Heart left ventricle (tissue), 16 donors: ENCODE measurements at regions not wholly inside any gene's neighbourhood (a gene's known extent, or its start where the extent isn't known, plus 50 kb on each side); places are given as distances from the start of the nearest gene placed in this dataset.

ENCODE experiments used
- ATAC-seq, 4 donors: fragments of 200-7000 bp; cut with Tn5 transposase; one replicate each; pipeline ENCODE4 v1.9.1; 2020 to 2022; ENCODE audit warnings: moderate library complexity in 4 of 4, mild to moderate bottlenecking in 3 of 4, moderate number of reproducible peaks in 1 of 4
- DNase-seq, 5 donors: peaks; one replicate each; pipeline ENCODE4 v3.0.0-alpha.2; 2020
- H3K27ac ChIP-seq, 12 donors: fragments of 200-600 bp; sonication (generic) in 4 of 12; one replicate each; pipeline versions ENCODE4 v1.5.0 to v1.8.0; 2016 to 2022; ENCODE audit warnings: mild to moderate bottlenecking in 2 of 12
- H3K27me3 ChIP-seq, 9 donors: fragments of 200-600 bp; sonication (generic) in 2 of 9; one replicate each; pipeline versions ENCODE4 v1.5.1 to v1.8.0; 2016 to 2022; ENCODE audit warnings: mild to moderate bottlenecking in 3 of 9
- H3K36me3 ChIP-seq, 9 donors: fragments of 200-600 bp; sonication (generic) in 2 of 9; one replicate each; pipeline versions ENCODE4 v1.5.0 to v1.8.0; 2018 to 2022; ENCODE audit warnings: mild to moderate bottlenecking in 2 of 9
- H3K4me1 ChIP-seq, 12 donors: fragments of 200-600 bp; sonication (generic) in 4 of 12; one replicate each; pipeline versions ENCODE4 v1.5.0 to v1.8.0; 2016 to 2022; ENCODE audit warnings: mild to moderate bottlenecking in 3 of 12
- H3K4me3 ChIP-seq, 12 donors: fragments of 200-600 bp; sonication (generic) in 4 of 12; one replicate each; pipeline versions ENCODE4 v1.5.0 to v1.8.0; 2017 to 2022; ENCODE audit warnings: mild to moderate bottlenecking in 9 of 12, moderate library complexity in 4 of 12
- H3K9me3 ChIP-seq, 12 donors: fragments of 200-600 bp; sonication (generic) in 4 of 12; one replicate each; pipeline versions ENCODE4 v1.5.0 to v1.8.0; 2016 to 2022; ENCODE audit warnings: mild to moderate bottlenecking in 1 of 12
- CTCF ChIP-seq, 12 donors: fragments of 200-600 bp; sonication (generic) in 4 of 12; IDR thresholded peaks; one replicate each; pipeline versions ENCODE4 v1.5.0 to v1.8.0; 2018 to 2022; ENCODE audit warnings: antibody characterized with exemption in 12 of 12, mild to moderate bottlenecking in 5 of 12
- POLR2A ChIP-seq, 2 donors: fragments of 450-650 bp; IDR thresholded peaks; one replicate each; pipeline ENCODE4 v1.6.1; 2017; ENCODE audit warnings: antibody characterized with exemption in 2 of 2, mild to moderate bottlenecking in 2 of 2, moderate library complexity in 2 of 2
- WGBS, 4 donors: extraction: QIAGEN DNeasy Blood & Tissue Kit in 2 of 4; methylation state at CpG; one replicate each; pipeline versions ENCODE4 v1.1.5 to v1.1.7; 2013 to 2018; 5-methylcytosine and 5-hydroxymethylcytosine counted together
- intact Hi-C, 10 donors: fragments of 100-400 bp; cut with DNase I; formaldehyde crosslinking; loops; one replicate each; pipeline versions ENCODE4 v1.11.1 to v1.14.2; 2022
- donor health status: ischemic (EF 13 %, LVEDD 7.1; RV severe dilation, severe dysfunction).
- donor health status: healthy with polysubstance abuse.
- donor health status: DM: no; HTN: yes; CAD: no.
- donor health status: DM: no; HTN: no; CAD: no.
- donor health status: ischemic (EF 25% LVEDD 6.9; RV normal size, moderate dysfunction).
- donor health status: ischemic (EF 25% LVEDD 5.7; RV mildly dilated, moderate dysfunction).
- donor health status: healthy.
- donor health status: DM: yes; HTN: yes; CAD: no.
- donor health status: ischemic (EF 35%, LVEDD 5.7; RV mildly dilated, moderate dysfunction).
- donor health status: nonischemic (EF 11% LVEDD 7.7; RV severe dilation, severe dysfunction).
- donor health status: DM: yes; HTN: yes; CAD: no.
- donor health status: PGD.
- donor health status: ischemic (EF 29% LVEDD 5.4; RV normal size, mild dysfunction).
- donor health status: nonischemic (EF 23%, LVEDD 6.1; RV moderate dilation, normal function).

DNA sequence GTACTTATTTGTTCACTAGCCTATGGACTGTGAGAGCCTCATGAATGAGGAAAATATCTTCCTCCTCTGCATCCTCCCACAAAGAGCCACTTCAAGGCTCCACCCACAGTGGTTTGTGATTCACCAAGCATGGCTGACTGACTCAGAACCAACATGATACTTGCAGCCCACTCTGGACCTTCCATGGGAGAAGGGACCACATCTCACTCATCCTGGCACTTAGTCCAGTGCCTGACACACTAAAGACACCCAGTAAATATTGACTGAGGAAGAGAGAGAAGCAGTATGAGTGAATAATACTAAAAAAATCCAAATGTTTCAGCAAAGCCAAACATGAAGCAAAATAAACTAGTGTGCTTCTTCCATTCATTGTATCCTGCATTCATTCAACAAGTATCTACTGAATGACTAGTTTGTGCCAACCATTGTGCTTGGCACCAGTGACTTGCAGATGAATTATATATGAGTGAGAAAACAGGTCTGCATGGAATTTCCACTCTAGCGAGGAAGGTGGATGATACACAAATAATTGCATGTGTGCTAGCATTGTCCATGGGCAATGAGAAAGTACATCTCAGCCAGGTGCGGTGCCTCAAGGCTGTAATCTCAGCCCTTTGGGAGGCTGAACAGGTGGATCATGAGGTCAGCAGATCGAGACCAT lies 54.9 kb upstream of the BLID start:
- Histone ChIP-seq H3K36me3 (no peaks in the 10 kb centered on the region), H3K27ac (peak overlapping the region in 1 of 12 donors; percentile 13), H3K27me3 (no peaks in the 10 kb centered on the region), H3K4me1 (peaks cover 0 to 8% (median 0%) of the 10 kb centered on the region in 12 donors), H3K9me3 (no peaks in the 10 kb centered on the region), H3K4me3 (no peak overlapping the region)
- intact Hi-C loops = no loop called here
- no peak for TF ChIP-seq POLR2A (IDR thresholded peaks at IDR 0.05)
- TF ChIP-seq CTCF (IDR thresholded peaks at IDR 0.05) = no peak
- 94 to 100% (median 96%) methylated on average over 3 of the region's 3 CpGs for WGBS, 4 donors
- no peak for DNase-seq
- ATAC-seq = peak in 1 of 4 donors; percentile 43

GRCh38 chr11:122168218-122168617 lies 52.2 kb upstream of the BLID start:
- H3K36me3 ChIP-seq = no peaks in the 10 kb centered on the region
- H3K27me3 ChIP-seq = no peaks in the 10 kb centered on the region
- no peaks in the 10 kb centered on the region for H3K9me3 ChIP-seq
- DNase-seq (no peak), ATAC-seq (no peak)
- peaks cover 0 to 8% (median 0%) of the 10 kb centered on the region in 12 donors for H3K4me1 ChIP-seq
- TF ChIP-seq CTCF (IDR thresholded peaks at IDR 0.05) = no peak
- TF ChIP-seq POLR2A (IDR thresholded peaks at IDR 0.05) = no peak
- H3K4me3 ChIP-seq = no peak overlapping the region
- H3K27ac ChIP-seq = no peak overlapping the region
- intact Hi-C loops = no loop called here
- 66 to 74% (median 70%) methylated on average over 3 of the region's 3 CpGs for WGBS, 4 donors

GRCh38 chr11:122167100-122167499 lies 51.1 kb upstream of the BLID start:
- no peaks in the 10 kb centered on the region for H3K36me3 ChIP-seq
- H3K9me3 ChIP-seq = no peaks in the 10 kb centered on the region
- intact Hi-C loops = no loop called here
- no peak overlapping the region for H3K27ac ChIP-seq
- no peaks in the 10 kb centered on the region for H3K27me3 ChIP-seq
- H3K4me3 ChIP-seq = no peak overlapping the region
- H3K4me1 ChIP-seq = peaks cover 0 to 8% (median 0%) of the 10 kb centered on the region in 12 donors
- DNase-seq (no peak), ATAC-seq (peak in 1 of 4 donors; percentile 60)
- 81 to 84% (median 83%) methylated on average over 3 of the region's 3 CpGs for WGBS, 4 donors
- no peak for TF ChIP-seq POLR2A (IDR thresholded peaks at IDR 0.05)
- TF ChIP-seq CTCF (IDR thresholded peaks at IDR 0.05) = no peak

DNA sequence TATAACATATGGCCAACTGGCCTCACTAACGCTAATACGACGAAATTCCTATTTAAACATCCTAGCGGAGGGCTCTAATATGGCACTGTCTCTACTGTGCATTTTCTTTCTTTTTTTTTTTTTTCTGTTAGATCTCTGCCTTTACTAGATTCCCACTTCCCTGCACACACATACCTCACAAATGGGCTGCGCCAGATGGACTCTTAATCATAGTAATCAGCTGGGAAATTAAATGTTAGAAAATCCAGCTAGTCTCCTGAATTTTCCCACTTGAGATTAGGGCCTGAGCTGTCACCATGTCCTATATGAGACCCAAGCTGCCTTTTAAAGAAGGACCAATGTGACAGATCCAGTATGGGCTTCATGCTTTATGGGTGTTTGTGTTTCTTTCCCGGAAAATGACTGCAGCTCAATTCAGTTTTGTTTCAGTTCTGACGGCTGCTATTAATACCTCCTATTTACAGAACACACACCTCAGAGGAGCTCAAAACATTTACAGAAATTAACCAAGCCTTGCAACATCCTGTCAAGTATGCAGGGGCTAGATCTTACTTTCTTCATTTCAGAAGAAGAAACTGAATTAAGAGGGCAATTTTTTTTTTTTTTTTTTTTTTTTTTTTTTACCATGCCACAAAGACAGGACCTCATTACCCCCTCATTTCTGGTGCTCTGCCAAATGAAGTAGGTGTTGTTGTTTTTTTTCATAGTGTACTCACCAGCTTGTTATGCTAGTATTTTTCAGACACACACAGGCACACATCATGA lies 49.8 kb upstream of the BLID start:
- intact Hi-C loops = no loop called here
- ATAC-seq (no peak), DNase-seq (no peak)
- peaks cover 0 to 8% (median 0%) of the 10 kb centered on the region in 12 donors for H3K4me1 ChIP-seq
- no peaks in the 10 kb centered on the region for H3K9me3 ChIP-seq
- no peaks in the 10 kb centered on the region for H3K27me3 ChIP-seq
- no peaks in the 10 kb centered on the region for H3K36me3 ChIP-seq
- H3K4me3 ChIP-seq = no peak overlapping the region
- TF ChIP-seq CTCF (IDR thresholded peaks at IDR 0.05) = no peak
- TF ChIP-seq POLR2A (IDR thresholded peaks at IDR 0.05) = no peak
- no peak overlapping the region for H3K27ac ChIP-seq
- WGBS, 4 donors = 77 to 88% (median 84%) methylated on average over 7 of the region's 7 CpGs
